ENCODE measurements at regions not wholly inside any gene's neighbourhood (a gene's known extent, or its start where the extent isn't known, plus 50 kb on each side); places are given as distances from the start of the nearest gene placed in this dataset.

- TF ChIP-seq FOXP2 (optimal IDR thresholded peaks at IDR 0.05; ENCODE audit: borderline replicate concordance, extremely low read depth, extremely low read length, insufficient read depth) (no peak), POLR2AphosphoS5 (IDR thresholded peaks at IDR 0.05; ENCODE audit: low read depth, low read length) (no peak), REST (IDR thresholded peaks at IDR 0.05; ENCODE audit: insufficient read depth in 1 of 2, low read depth in 2 of 2, low read length in 2 of 2) (no peak), TAF1 (IDR thresholded peaks at IDR 0.05; ENCODE audit: borderline replicate concordance, insufficient read depth, low read length) (no peak), SIN3A (IDR thresholded peaks at IDR 0.05; ENCODE audit: borderline replicate concordance, insufficient read depth, low read length) (no peak)
Measured at GRCh38 chr10:24150853-24151252, 58.1 kb upstream of the KIAA1217 start.

DNA sequence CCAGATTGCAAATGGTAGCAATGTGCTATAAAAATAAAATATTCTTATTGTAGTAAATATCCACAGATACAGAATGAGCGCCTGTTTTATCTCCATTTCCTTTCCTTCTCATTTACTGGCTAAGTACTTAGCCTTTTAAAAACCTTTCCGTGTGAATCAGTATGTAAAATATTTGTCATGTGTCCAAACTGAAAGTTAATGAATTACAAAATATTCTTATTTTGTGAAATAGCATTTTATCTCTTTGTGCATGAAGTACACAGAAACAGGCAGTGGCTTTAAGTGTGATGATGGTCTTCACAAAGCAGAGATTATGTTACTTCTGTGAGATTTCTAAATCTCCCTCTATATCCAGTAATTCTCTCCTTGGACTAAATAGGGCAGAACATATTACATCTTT is 56.7 kb upstream of the KIAA1217 start:
- TF ChIP-seq FOXP2 (optimal IDR thresholded peaks at IDR 0.05; ENCODE audit: borderline replicate concordance, extremely low read depth, extremely low read length, insufficient read depth) (no peak), TAF1 (IDR thresholded peaks at IDR 0.05; ENCODE audit: borderline replicate concordance, insufficient read depth, low read length) (no peak), POLR2AphosphoS5 (IDR thresholded peaks at IDR 0.05; ENCODE audit: low read depth, low read length) (no peak), SIN3A (IDR thresholded peaks at IDR 0.05; ENCODE audit: borderline replicate concordance, insufficient read depth, low read length) (no peak), REST (IDR thresholded peaks at IDR 0.05; ENCODE audit: insufficient read depth in 1 of 2, low read depth in 2 of 2, low read length in 2 of 2) (no peak)

DNA sequence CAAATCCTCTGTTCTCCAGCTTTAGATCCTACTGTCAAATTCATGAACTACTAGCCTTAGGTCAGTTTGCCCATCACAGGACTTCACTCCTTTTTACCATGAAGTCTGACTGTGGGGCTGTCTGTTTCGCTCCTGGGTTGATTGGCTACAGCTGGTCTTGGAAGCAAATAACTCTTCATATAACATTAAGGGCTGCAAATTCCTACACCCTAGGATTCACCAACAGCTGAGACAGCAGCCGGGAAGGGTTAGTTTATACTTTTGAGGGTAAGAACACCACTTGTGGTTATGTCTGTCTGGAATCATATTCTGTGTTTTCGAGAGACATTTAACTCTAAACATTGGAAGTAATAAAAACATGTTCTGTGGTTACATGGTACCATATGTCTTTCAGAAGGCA is 55.9 kb upstream of the KIAA1217 start:
- no peak for TF ChIP-seq SIN3A (IDR thresholded peaks at IDR 0.05; ENCODE audit: borderline replicate concordance, insufficient read depth, low read length)
- no peak for TF ChIP-seq FOXP2 (optimal IDR thresholded peaks at IDR 0.05; ENCODE audit: borderline replicate concordance, extremely low read depth, extremely low read length, insufficient read depth)
- no peak for TF ChIP-seq POLR2AphosphoS5 (IDR thresholded peaks at IDR 0.05; ENCODE audit: low read depth, low read length)
- no peak for TF ChIP-seq REST (IDR thresholded peaks at IDR 0.05; ENCODE audit: insufficient read depth in 1 of 2, low read depth in 2 of 2, low read length in 2 of 2)
- no peak for TF ChIP-seq TAF1 (IDR thresholded peaks at IDR 0.05; ENCODE audit: borderline replicate concordance, insufficient read depth, low read length)

- TF ChIP-seq POLR2AphosphoS5 (IDR thresholded peaks at IDR 0.05; ENCODE audit: low read depth, low read length) (no peak), TAF1 (IDR thresholded peaks at IDR 0.05; ENCODE audit: borderline replicate concordance, insufficient read depth, low read length) (no peak), REST (IDR thresholded peaks at IDR 0.05; ENCODE audit: insufficient read depth in 1 of 2, low read depth in 2 of 2, low read length in 2 of 2) (no peak), FOXP2 (optimal IDR thresholded peaks at IDR 0.05; ENCODE audit: borderline replicate concordance, extremely low read depth, extremely low read length, insufficient read depth) (no peak), SIN3A (IDR thresholded peaks at IDR 0.05; ENCODE audit: borderline replicate concordance, insufficient read depth, low read length) (no peak)
Measured at GRCh38 chr10:24153537-24153936, 55.4 kb upstream of the KIAA1217 start.

DNA sequence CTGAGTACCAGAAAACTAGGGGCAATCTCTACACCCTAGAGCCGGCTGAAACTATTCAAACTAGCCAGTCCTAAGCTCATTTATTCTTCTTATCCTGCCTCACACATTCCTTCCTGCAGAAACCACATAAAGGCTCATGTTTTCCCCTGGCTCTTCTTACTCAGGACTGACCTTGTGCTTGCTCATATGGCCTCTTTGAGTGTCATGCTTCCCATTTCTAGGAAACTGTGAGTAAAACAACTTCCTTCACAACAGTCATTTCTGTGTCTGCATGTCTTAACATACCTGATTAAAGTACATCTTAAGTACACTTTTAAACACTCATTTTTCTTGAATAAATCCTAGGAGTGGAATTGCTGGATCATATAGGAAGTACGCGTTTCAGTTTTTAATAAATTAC is 52.3 kb upstream of the KIAA1217 start:
- TF ChIP-seq REST (IDR thresholded peaks at IDR 0.05; ENCODE audit: insufficient read depth in 1 of 2, low read depth in 2 of 2, low read length in 2 of 2) = no peak
- TF ChIP-seq POLR2AphosphoS5 (IDR thresholded peaks at IDR 0.05; ENCODE audit: low read depth, low read length) = no peak
- no peak for TF ChIP-seq SIN3A (IDR thresholded peaks at IDR 0.05; ENCODE audit: borderline replicate concordance, insufficient read depth, low read length)
- TF ChIP-seq FOXP2 (optimal IDR thresholded peaks at IDR 0.05; ENCODE audit: borderline replicate concordance, extremely low read depth, extremely low read length, insufficient read depth) = no peak
- TF ChIP-seq TAF1 (IDR thresholded peaks at IDR 0.05; ENCODE audit: borderline replicate concordance, insufficient read depth, low read length) = no peak
